ENCODE measurements at regions not wholly inside any gene's neighbourhood (a gene's known extent, or its start where the extent isn't known, plus 50 kb on each side); places are given as distances from the start of the nearest gene placed in this dataset.

DNA sequence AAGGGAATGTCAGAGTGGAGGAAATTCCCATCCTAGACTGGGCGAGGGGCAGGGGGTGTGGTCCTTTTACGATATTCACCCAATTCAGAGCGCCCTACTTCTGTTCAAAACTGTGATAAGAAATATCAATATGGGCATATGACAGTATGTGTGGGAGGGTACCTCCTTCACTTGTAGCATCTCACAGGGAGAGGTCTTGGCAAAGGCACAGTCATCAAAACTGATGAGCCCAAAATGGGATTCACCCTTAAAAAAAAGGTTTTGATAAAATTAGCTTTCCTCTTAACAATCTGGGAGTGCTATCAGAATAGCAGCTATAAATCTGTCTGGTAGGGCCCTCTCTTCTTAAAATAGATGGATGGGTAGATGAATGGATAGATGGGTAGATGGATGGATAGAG is 967.8 kb upstream of the RBFOX1 start:
- TF ChIP-seq CTCF (IDR thresholded peaks at IDR 0.05 in 4 of 5, conservative IDR thresholded peaks at IDR 0.05 in 1 of 5), result no peak
- no peak for TF ChIP-seq POLR2A (IDR thresholded peaks at IDR 0.05)
